Lung (tissue), 11 donors: ENCODE measurements at regions not wholly inside any gene's neighbourhood (a gene's known extent, or its start where the extent isn't known, plus 50 kb on each side); places are given as distances from the start of the nearest gene placed in this dataset.

Experiments
- ATAC-seq: fragments of 200-7000 bp; cut with Tn5 transposase; one replicate; pipeline ENCODE4 v1.9.1; 2020; ENCODE audit warnings: moderate number of reproducible peaks; ENCODE audit not compliant: insufficient read depth, low FRiP score
- DNase-seq, 3 donors: peaks; one replicate each; pipeline ENCODE4 v3.0.0-alpha.2; 2013 to 2017
- H3K27ac ChIP-seq, 2 donors: one replicate each; pipeline ENCODE4 v1.5.1; 2013; ENCODE audit warnings: mild to moderate bottlenecking in 2 of 2, moderate library complexity in 2 of 2, control low read depth in 1 of 2, inconsistent platforms in 1 of 2, low read depth in 1 of 2, low read length in 1 of 2
- H3K27me3 ChIP-seq, 3 donors: one replicate each; pipeline ENCODE4 v1.5.1; 2013; ENCODE audit warnings: low read length in 2 of 3; ENCODE audit not compliant: control insufficient read depth in 3 of 3, insufficient read depth in 3 of 3
- H3K36me3 ChIP-seq, 4 donors: one replicate each; pipeline ENCODE4 v1.5.1; 2013; ENCODE audit warnings: low read length in 4 of 4, mild to moderate bottlenecking in 1 of 4, moderate library complexity in 1 of 4; ENCODE audit not compliant: control insufficient read depth in 4 of 4, insufficient read depth in 4 of 4
- H3K4me1 ChIP-seq, 5 donors: one replicate each; pipeline ENCODE4 v1.5.1; 2013; ENCODE audit warnings: low read length in 5 of 5, mild to moderate bottlenecking in 2 of 5, moderate library complexity in 1 of 5; ENCODE audit not compliant: control insufficient read depth in 5 of 5, insufficient read depth in 5 of 5
- H3K4me3 ChIP-seq: one replicate; pipeline ENCODE4 v1.5.1; 2013; ENCODE audit warnings: mild to moderate bottlenecking, control low read depth, moderate library complexity
- H3K9ac ChIP-seq, 2 donors: one replicate each; pipeline ENCODE4 v1.5.1; 2013; ENCODE audit warnings: low read length in 2 of 2, control low read depth in 1 of 2; ENCODE audit not compliant: insufficient read depth in 1 of 2
- H3K9me3 ChIP-seq, 4 donors: one replicate each; pipeline ENCODE4 v1.5.1; 2013; ENCODE audit warnings: low read length in 3 of 4, mild to moderate bottlenecking in 1 of 4, moderate library complexity in 1 of 4; ENCODE audit not compliant: control insufficient read depth in 4 of 4, insufficient read depth in 3 of 4
- WGBS, 2 donors: extraction: QIAGEN DNeasy Blood & Tissue Kit; methylation state at CpG; one replicate each; pipeline ENCODE4 v1.1.7; 2013; 5-methylcytosine and 5-hydroxymethylcytosine counted together
- TF ChIP-seq, protein P1 (sequence below): IDR thresholded peaks from 2 replicates; pipeline ENCODE4 v1.5.1; 2012; ENCODE audit warnings: mild to moderate bottlenecking; ENCODE audit errors: control extremely low read depth, extremely low read depth
- donor health status: control.
- donor health status: control.
- donor health status: Bipolar disorder and iron deficiency.
- donor health status: healthy.
- donor health status: DM: yes; HTN: yes; CAD: no.

DNA sequence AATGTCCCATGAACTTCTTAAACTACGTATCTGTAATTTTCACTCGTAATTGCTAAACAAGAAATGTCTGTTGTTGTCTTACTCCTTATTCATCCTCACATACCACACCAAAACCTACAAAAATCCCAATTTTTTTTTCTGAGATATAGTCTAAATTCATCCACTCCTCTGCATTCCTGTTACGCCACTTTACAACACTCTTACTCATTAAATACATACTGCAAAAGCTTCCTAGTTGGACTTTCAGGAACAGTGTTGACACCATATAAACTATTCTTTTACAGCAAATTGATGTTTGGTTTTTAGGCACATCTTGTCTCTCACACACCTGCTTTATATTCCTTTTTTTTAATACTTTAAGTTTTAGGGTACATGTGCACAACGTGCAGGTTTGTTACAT is 934.9 kb upstream of the CADM2 start:
- no peaks in the 10 kb centered on the region for H3K27me3 ChIP-seq
- H3K36me3 ChIP-seq: no peaks in the 10 kb centered on the region
- no peak overlapping the region for H3K9ac ChIP-seq
- H3K4me3 ChIP-seq: no peak overlapping the region
- no peaks in the 10 kb centered on the region for H3K4me1 ChIP-seq
- H3K27ac ChIP-seq: no peak overlapping the region
- no peaks in the 10 kb centered on the region for H3K9me3 ChIP-seq
- TF ChIP-seq, protein P1, sequence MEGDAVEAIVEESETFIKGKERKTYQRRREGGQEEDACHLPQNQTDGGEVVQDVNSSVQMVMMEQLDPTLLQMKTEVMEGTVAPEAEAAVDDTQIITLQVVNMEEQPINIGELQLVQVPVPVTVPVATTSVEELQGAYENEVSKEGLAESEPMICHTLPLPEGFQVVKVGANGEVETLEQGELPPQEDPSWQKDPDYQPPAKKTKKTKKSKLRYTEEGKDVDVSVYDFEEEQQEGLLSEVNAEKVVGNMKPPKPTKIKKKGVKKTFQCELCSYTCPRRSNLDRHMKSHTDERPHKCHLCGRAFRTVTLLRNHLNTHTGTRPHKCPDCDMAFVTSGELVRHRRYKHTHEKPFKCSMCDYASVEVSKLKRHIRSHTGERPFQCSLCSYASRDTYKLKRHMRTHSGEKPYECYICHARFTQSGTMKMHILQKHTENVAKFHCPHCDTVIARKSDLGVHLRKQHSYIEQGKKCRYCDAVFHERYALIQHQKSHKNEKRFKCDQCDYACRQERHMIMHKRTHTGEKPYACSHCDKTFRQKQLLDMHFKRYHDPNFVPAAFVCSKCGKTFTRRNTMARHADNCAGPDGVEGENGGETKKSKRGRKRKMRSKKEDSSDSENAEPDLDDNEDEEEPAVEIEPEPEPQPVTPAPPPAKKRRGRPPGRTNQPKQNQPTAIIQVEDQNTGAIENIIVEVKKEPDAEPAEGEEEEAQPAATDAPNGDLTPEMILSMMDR: no peak
- DNase-seq: no peak
- 87 to 92% methylated on average over 4 of the region's 4 CpGs for WGBS, 2 donors
- ATAC-seq: no peak

DNA sequence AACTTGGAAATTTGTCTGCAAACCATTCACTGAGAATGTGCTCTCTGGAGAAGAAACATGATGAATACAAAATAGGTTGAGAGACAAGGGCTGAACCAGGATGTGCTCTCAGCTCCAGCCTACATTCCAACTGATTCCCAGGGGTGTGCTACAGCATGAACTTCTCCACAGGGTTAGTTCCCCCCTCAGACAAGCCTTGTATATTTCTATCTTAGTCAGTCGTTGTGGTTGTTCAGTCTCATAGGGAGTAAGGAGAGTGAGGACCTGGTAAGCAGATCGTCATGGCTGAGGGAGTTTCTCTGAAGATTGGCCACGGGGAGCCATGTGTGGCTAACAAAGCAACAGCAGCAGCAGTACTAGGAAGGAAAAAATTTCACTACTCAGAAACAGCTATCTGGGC is 919.7 kb upstream of the CADM2 start:
- peaks cover 0 to 4% (median 2%) of the 10 kb centered on the region in 4 donors for H3K9me3 ChIP-seq
- TF ChIP-seq, protein P1: no peak
- H3K36me3 ChIP-seq: no peaks in the 10 kb centered on the region
- no peak for ATAC-seq
- H3K27ac ChIP-seq: no peak overlapping the region
- no peak for DNase-seq
- no peak overlapping the region for H3K4me3 ChIP-seq
- no peak overlapping the region for H3K9ac ChIP-seq
- H3K27me3 ChIP-seq: no peaks in the 10 kb centered on the region
- no peaks in the 10 kb centered on the region for H3K4me1 ChIP-seq
- 75 to 76% methylated on average over 3 of the region's 3 CpGs for WGBS, 2 donors

DNA sequence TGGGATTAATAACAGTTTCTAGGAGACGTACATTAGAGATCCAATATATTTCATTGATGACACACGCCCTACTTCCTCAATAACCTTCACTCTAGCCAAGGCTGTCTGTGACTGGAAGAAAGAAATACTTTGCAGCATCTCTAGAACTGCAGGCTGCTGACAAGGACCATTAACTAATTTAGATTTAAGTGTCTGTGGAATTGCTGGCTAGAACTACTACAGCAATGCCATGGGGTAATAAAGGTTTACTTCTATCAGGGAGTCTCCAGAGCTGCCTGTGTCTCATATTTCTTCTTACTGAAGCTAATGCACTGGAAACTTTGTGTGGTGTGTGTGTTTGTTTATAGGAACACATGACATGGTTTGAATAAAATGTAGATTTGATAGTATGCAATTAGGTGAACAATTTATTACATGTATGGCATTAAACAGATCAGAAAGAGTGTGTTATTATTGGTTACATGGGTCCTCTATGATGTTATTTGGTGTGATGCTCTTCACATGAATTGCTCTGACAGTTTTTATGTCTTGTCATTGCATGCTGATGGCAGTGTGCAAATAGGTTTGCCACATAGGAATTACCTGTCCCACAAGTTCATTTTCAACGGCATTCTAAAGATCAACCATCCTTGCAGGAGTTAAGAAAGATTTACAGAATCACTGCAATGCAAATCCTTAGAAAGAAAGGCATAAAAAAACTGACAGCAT is 916.2 kb upstream of the CADM2 start:
- peaks cover 0 to 4% (median 0%) of the 10 kb centered on the region in 4 donors for H3K9me3 ChIP-seq
- no peaks in the 10 kb centered on the region for H3K36me3 ChIP-seq
- H3K27ac ChIP-seq: no peak overlapping the region
- TF ChIP-seq, protein P1: no peak
- WGBS, 2 donors: 75 to 78% methylated on average over 3 of the region's 3 CpGs
- H3K27me3 ChIP-seq: no peaks in the 10 kb centered on the region
- H3K4me1 ChIP-seq: no peaks in the 10 kb centered on the region
- no peak for ATAC-seq
- no peak for DNase-seq
- no peak overlapping the region for H3K9ac ChIP-seq
- no peak overlapping the region for H3K4me3 ChIP-seq

GRCh38 chr3:84066915-84067314 is 891.9 kb upstream of the CADM2 start:
- TF ChIP-seq, protein P1: no peak
- no peak overlapping the region for H3K27ac ChIP-seq
- H3K4me1 ChIP-seq: no peaks in the 10 kb centered on the region
- no peaks in the 10 kb centered on the region for H3K27me3 ChIP-seq
- no peak overlapping the region for H3K9ac ChIP-seq
- H3K36me3 ChIP-seq: no peaks in the 10 kb centered on the region
- WGBS, 2 donors: 75 to 86% methylated on average over 1 of the region's 1 CpG
- DNase-seq: no peak
- no peak overlapping the region for H3K4me3 ChIP-seq
- H3K9me3 ChIP-seq: no peaks in the 10 kb centered on the region
- no peak for ATAC-seq
